Endothelial cell of umbilical vein (primary cell): ENCODE measurements at regions not wholly inside any gene's neighbourhood (a gene's known extent, or its start where the extent isn't known, plus 50 kb on each side); places are given as distances from the start of the nearest gene placed in this dataset.

ENCODE experiments used
- BruUV-seq: library from RNA; stranded (reverse); fragments of 400-500 nt; replicated peaks from 2 replicates; lab custom pipeline; 2021; lab: Mats Ljungman, UMichigan
- CTCF ChIA-PET: fragments of 300-600, 350-600 bp; sonication (Branson Sonifier 250); formaldehyde crosslinking; loops from one replicate; lab custom pipeline; 2021; ENCODE audit warnings: antibody characterized with exemption, inconsistent platforms; lab: Charles Lee
- POLR2A ChIA-PET: fragments of 300-600, 350-600 bp; sonication (Branson Sonifier 250); formaldehyde crosslinking; loops from one replicate; lab custom pipeline; 2021; ENCODE audit warnings: antibody characterized with exemption, inconsistent platforms; lab: Charles Lee
- DNase-seq: peaks from one replicate; pipeline ENCODE4 v3.0.0-alpha.2; 2011; ENCODE audit warnings: low read depth, low spot score
- FAIRE-seq: peaks from 2 replicates; lab custom pipeline; 2011; peaks lifted over from hg19 to GRCh38; lab: Jason Lieb, UNC
- H2AFZ ChIP-seq: 2 replicates; pipeline ENCODE4 v1.6.0; 2012; ENCODE audit warnings: low read depth, low read length, control low read depth, inconsistent platforms
- H3K27ac ChIP-seq: 2 replicates; pipeline ENCODE4 v1.5.1; 2011; ENCODE audit warnings: low read depth, mild to moderate bottlenecking, control low read depth, low read length, moderate library complexity; ENCODE audit not compliant: insufficient read depth
- H3K27me3 ChIP-seq, 2 experiments: 2 replicates each; pipeline versions ENCODE4 v1.6.0 to v1.6.1; 2011; ENCODE audit warnings: low read length in 2 of 2, mixed read lengths in 1 of 2; ENCODE audit not compliant: control insufficient read depth in 2 of 2, insufficient read depth in 2 of 2
- H3K36me3 ChIP-seq, 2 experiments: 2 replicates in 1 of 2; 3 replicates in 1 of 2; pipeline ENCODE4 v1.5.1; 2011; ENCODE audit warnings: low read length in 2 of 2, mild to moderate bottlenecking in 1 of 2, moderate library complexity in 1 of 2; ENCODE audit not compliant: control insufficient read depth in 2 of 2, insufficient read depth in 2 of 2; ENCODE audit errors: extremely low read depth in 1 of 2
- H3K4me1 ChIP-seq: 3 replicates; pipeline ENCODE4 v1.5.1; 2011; ENCODE audit warnings: mild to moderate bottlenecking, low read length; ENCODE audit not compliant: control insufficient read depth, insufficient read depth; ENCODE audit errors: extremely low read depth
- H3K4me2 ChIP-seq: 2 replicates; pipeline ENCODE4 v1.6.1; 2011; ENCODE audit warnings: low read length, control low read depth, mixed read lengths; ENCODE audit not compliant: insufficient read depth
- H3K4me3 ChIP-seq, 3 experiments: fragments of 200-600 bp in 1 of 3; sonication (generic), shearing (Covaris generic) in 1 of 3; replicated peaks in 1 of 3; 2 replicates each; pipeline ENCODE4 v1.5.1; 2011 to 2016; ENCODE audit warnings: control low read depth in 3 of 3, low read length in 3 of 3, mild to moderate bottlenecking in 2 of 3, inconsistent platforms in 1 of 3, low read depth in 1 of 3, moderate library complexity in 1 of 3; ENCODE audit not compliant: insufficient read depth in 1 of 3
- H3K79me2 ChIP-seq: 2 replicates; pipeline ENCODE4 v1.6.0; 2012; ENCODE audit warnings: low read length, inconsistent platforms; ENCODE audit not compliant: control insufficient read depth, insufficient read depth
- H3K9ac ChIP-seq: replicated peaks from 2 replicates; pipeline ENCODE3; 2011; ENCODE audit warnings: low read length, control low read depth; ENCODE audit not compliant: insufficient read depth; ENCODE audit errors: extremely low read depth
- H3K9me1 ChIP-seq: replicated peaks from 3 replicates; pipeline ENCODE4 v1.6.0; 2011; ENCODE audit warnings: mild to moderate bottlenecking, low read length; ENCODE audit not compliant: control insufficient read depth, insufficient read depth; ENCODE audit errors: extremely low read depth
- H3K9me3 ChIP-seq: replicated peaks from 2 replicates; pipeline ENCODE4 v1.5.1; 2012; ENCODE audit warnings: low read length, inconsistent platforms; ENCODE audit not compliant: control insufficient read depth, insufficient read depth
- H4K20me1 ChIP-seq: replicated peaks from 2 replicates; pipeline ENCODE3; 2011; ENCODE audit warnings: mild to moderate bottlenecking, low read length; ENCODE audit not compliant: control insufficient read depth, insufficient read depth; ENCODE audit errors: extremely low read depth
- CTCF ChIP-seq, 2 donors: IDR thresholded peaks; 1 replicate in 1 of 2; 2 replicates in 1 of 2; pipeline ENCODE4 v1.5.1; 2011; ENCODE audit warnings: low read length in 2 of 2, mild to moderate bottlenecking in 2 of 2, moderate library complexity in 2 of 2, control low read depth in 1 of 2, inconsistent platforms in 1 of 2, low read depth in 1 of 2; ENCODE audit not compliant: insufficient read depth in 1 of 2; ENCODE audit errors: extremely low read depth in 1 of 2
- EZH2 ChIP-seq: IDR thresholded peaks from 2 replicates; pipeline ENCODE4 v1.6.1; 2012; ENCODE audit warnings: borderline replicate concordance, low read depth, mild to moderate bottlenecking, moderate library complexity, low read length, inconsistent platforms; ENCODE audit not compliant: severe bottlenecking
- FOS ChIP-seq: IDR thresholded peaks from 2 replicates; pipeline ENCODE4 v1.6.1; 2011; ENCODE audit warnings: mild to moderate bottlenecking, low read length, moderate library complexity, borderline replicate concordance; ENCODE audit not compliant: insufficient read depth
- GATA2 ChIP-seq: IDR thresholded peaks from 2 replicates; pipeline ENCODE4 v1.7.0; 2011; ENCODE audit warnings: low read depth, mild to moderate bottlenecking, moderate library complexity, mixed read lengths, low read length; ENCODE audit not compliant: insufficient read length, insufficient read depth
- JUN ChIP-seq: IDR thresholded peaks from 2 replicates; pipeline ENCODE4 v1.6.1; 2011; ENCODE audit warnings: borderline replicate concordance, low read depth; ENCODE audit not compliant: insufficient read length, insufficient read depth
- MAX ChIP-seq: IDR thresholded peaks from 2 replicates; pipeline ENCODE4 v1.6.1; 2011; ENCODE audit not compliant: insufficient read depth, insufficient read length
- MYC ChIP-seq: IDR thresholded peaks from one replicate; pipeline ENCODE4 v1.6.1; 2011; ENCODE audit warnings: mild to moderate bottlenecking, low read depth, low read length
- POLR2A ChIP-seq: IDR thresholded peaks from 2 replicates; pipeline ENCODE4 v1.6.1; 2012; ENCODE audit warnings: low read depth, mild to moderate bottlenecking, control low read depth, low read length
- POLR2AphosphoS5 ChIP-seq: IDR thresholded peaks from 2 replicates; pipeline ENCODE4 v1.6.1; 2012; ENCODE audit warnings: low read depth, mild to moderate bottlenecking, control low read depth, low read length, moderate library complexity; ENCODE audit not compliant: insufficient read depth
- dilution Hi-C: fragments of 300-500 bp; cut with MboI; formaldehyde crosslinking; loops from one replicate; pipeline ENCODE4 v1.15.0; 2019; ENCODE audit warnings: low sequenced_read_pairs; ENCODE audit not compliant: extremely low pct_ligation_motif_present
- intact Hi-C: fragments of 100-400 bp; cut with micrococcal nuclease; formaldehyde crosslinking; loops from one replicate; pipeline ENCODE4 v1.10.0; 2022

GRCh38 chr1:81682490-81682889 lies 118.2 kb upstream of the ADGRL2 start:
- H3K9me1 ChIP-seq, result no peaks in the 10 kb centered on the region
- ChIA-PET POLR2A (no interaction called here), CTCF (interaction anchor here (0.6 to 1.6 kb wide), 5 partner anchors 12 to 133 kb away, joined by 3 to 6 read pairs (median 4); partner anchors contain the start of gene ADGRL2)
- no peaks in the 10 kb centered on the region for H3K79me2 ChIP-seq
- H3K36me3 ChIP-seq, result no peaks in the 10 kb centered on the region
- peak overlapping the region; percentile 52 for H2AFZ ChIP-seq
- FAIRE-seq, result no peak
- peak; percentile 69 for DNase-seq
- TF ChIP-seq FOS (no peak), EZH2 (no peak), MYC (no peak), POLR2A (no peak), GATA2 (no peak), MAX (no peak), POLR2AphosphoS5 (no peak), JUN (no peak), CTCF (IDR thresholded peaks at IDR 0.05; ENCODE audit: extremely low read depth in 1 of 2, insufficient read depth in 1 of 2, low read depth in 1 of 2, low read length in 2 of 2) (no peak)
- no peaks in the 10 kb centered on the region for H3K9me3 ChIP-seq
- H3K9ac ChIP-seq, result no peak overlapping the region
- intact Hi-C loops, result loop anchor here (5.0 kb wide), 1 partner anchor 1020 kb away; no protein-coding TSS in a partner anchor
- peak overlapping the region; percentile 50 for H3K27ac ChIP-seq
- no peaks in the 10 kb centered on the region for H4K20me1 ChIP-seq
- H3K4me3 ChIP-seq, result no peak overlapping the region
- H3K4me1 ChIP-seq, result peaks cover 24% of the 10 kb centered on the region
- BruUV-seq, result no TSS peak
- peak overlapping the region; percentile 68 for H3K4me2 ChIP-seq
- dilution Hi-C loops, result no loop called here
- no peaks in the 10 kb centered on the region for H3K27me3 ChIP-seq
